GM12878 (cell line): ENCODE measurements at regions not wholly inside any gene's neighbourhood (a gene's known extent, or its start where the extent isn't known, plus 50 kb on each side); places are given as distances from the start of the nearest gene placed in this dataset.

ENCODE experiments used
- ATAC-seq: fragments of 200-7000 bp; cut with Tn5 transposase; 3 replicates; pipeline ENCODE4 v1.9.1; 2020; ENCODE audit warnings: mild to moderate bottlenecking, moderate library complexity
- BruUV-seq: library from RNA; stranded (reverse); fragments of 400-500 nt; replicated peaks from 2 replicates; lab custom pipeline; 2021; lab: Mats Ljungman, UMichigan
- CTCF ChIA-PET: fragments of 300-600 bp; sonication (Branson Sonifier 250); formaldehyde crosslinking; extraction: SDS; loops from one replicate; lab custom pipeline; 2021; ENCODE audit warnings: inconsistent platforms; lab: Yijun Ruan, JAX
- POLR2A ChIA-PET: fragments of 350-600 bp; formaldehyde crosslinking; extraction: SDS; loops from one replicate; lab custom pipeline; 2021; ENCODE audit warnings: inconsistent platforms; lab: Charles Lee
- RAD21 ChIA-PET: fragments of 300-600 bp; sonication (Branson Sonifier 250); formaldehyde crosslinking; loops from one replicate; lab custom pipeline; 2023; ENCODE audit warnings: antibody characterized with exemption; ENCODE audit not compliant: unreplicated experiment; lab: Charles Lee
- SMC1A ChIA-PET: fragments of 300-600 bp; sonication (Branson Sonifier 250); formaldehyde crosslinking; loops from one replicate; lab custom pipeline; 2023; ENCODE audit not compliant: unreplicated experiment, uncharacterized antibody; lab: Charles Lee
- DNase-seq: peaks from one replicate; pipeline ENCODE4 v3.0.0-alpha.2; 2011; ENCODE audit warnings: low read depth, low spot score
- FAIRE-seq: peaks from 3 replicates; lab custom pipeline; 2011; peaks lifted over from hg19 to GRCh38; lab: Jason Lieb, UNC
- H2AFZ ChIP-seq: 2 replicates; pipeline ENCODE4 v1.6.0; 2011; ENCODE audit warnings: low read depth, low read length, control low read depth; ENCODE audit not compliant: control insufficient read depth
- H3K27ac ChIP-seq: 2 replicates; pipeline ENCODE4 v1.5.1; 2011; ENCODE audit warnings: control low read depth; ENCODE audit not compliant: control insufficient read depth, insufficient read depth
- H3K27me3 ChIP-seq, 2 experiments: replicated peaks in 1 of 2; 2 replicates each; pipeline versions ENCODE4 v1.6.0 to v1.6.1; 2011; ENCODE audit warnings: low read length in 1 of 2; ENCODE audit not compliant: control insufficient read depth in 2 of 2, insufficient read depth in 2 of 2
- H3K36me3 ChIP-seq, 2 experiments: 2 replicates each; pipeline ENCODE4 v1.5.1; 2011; ENCODE audit warnings: low read length in 1 of 2; ENCODE audit not compliant: control insufficient read depth in 2 of 2, insufficient read depth in 2 of 2
- H3K4me1 ChIP-seq: 2 replicates; pipeline ENCODE4 v1.6.1; 2011; ENCODE audit warnings: mild to moderate bottlenecking, low read length, moderate library complexity, mixed read lengths; ENCODE audit not compliant: control insufficient read depth, insufficient read depth
- H3K4me2 ChIP-seq: 2 replicates; pipeline ENCODE4 v1.6.0; 2011; ENCODE audit warnings: control low read depth; ENCODE audit not compliant: control insufficient read depth, insufficient read depth
- H3K4me3 ChIP-seq: fragments of 200-600 bp; sonication (generic); 2 replicates; pipeline ENCODE4 v1.5.1; 2016
- H3K79me2 ChIP-seq: 2 replicates; pipeline ENCODE4 v1.6.0; 2011; ENCODE audit warnings: low read length; ENCODE audit not compliant: control insufficient read depth, insufficient read depth
- H3K9ac ChIP-seq: 2 replicates; pipeline ENCODE4 v1.8.0; 2011; ENCODE audit warnings: low read length, control low read depth, mixed read lengths; ENCODE audit not compliant: control insufficient read depth, insufficient read depth
- H3K9me3 ChIP-seq: replicated peaks from 3 replicates; pipeline ENCODE4 v1.5.1; 2011; ENCODE audit warnings: mild to moderate bottlenecking, low read length; ENCODE audit not compliant: control insufficient read depth, insufficient read depth
- H4K20me1 ChIP-seq: 2 replicates; pipeline ENCODE4 v1.6.0; 2011; ENCODE audit not compliant: control insufficient read depth, insufficient read depth
- BRCA1 ChIP-seq: IDR thresholded peaks from 2 replicates; pipeline ENCODE4 v1.6.1; 2011; ENCODE audit warnings: low read depth, low read length, improper control_type of control experiment
- EP300 ChIP-seq, 2 experiments: fragments of 150-350 bp in 1 of 2; IDR thresholded peaks; 2 replicates each; pipeline ENCODE4 v1.6.1; 2011 to 2012; ENCODE audit warnings: low read depth in 2 of 2, low read length in 2 of 2, borderline replicate concordance in 1 of 2, improper control_type of control experiment in 1 of 2, inconsistent platforms in 1 of 2; ENCODE audit not compliant: control insufficient read depth in 1 of 2
- IRF4 ChIP-seq: IDR thresholded peaks from 2 replicates; pipeline ENCODE4 v1.6.1; 2011; ENCODE audit warnings: low read depth, low read length
- MEF2A ChIP-seq: IDR thresholded peaks from 2 replicates; pipeline ENCODE4 v1.6.1; 2011; ENCODE audit warnings: low read depth, mild to moderate bottlenecking, low read length, moderate library complexity; ENCODE audit not compliant: insufficient read depth
- MTA3 ChIP-seq: IDR thresholded peaks from 2 replicates; pipeline ENCODE4 v1.6.1; 2012; ENCODE audit warnings: low read length, inconsistent platforms, borderline replicate concordance
- SREBF1 ChIP-seq: IDR thresholded peaks from 2 replicates; pipeline ENCODE4 v1.6.1; 2012; ENCODE audit warnings: mild to moderate bottlenecking, low read length
- ZNF217 ChIP-seq: fragments of 450-650 bp; IDR thresholded peaks from 2 replicates; pipeline ENCODE4 v1.6.1; 2017; ENCODE audit warnings: antibody characterized with exemption, mild to moderate bottlenecking
- ZSCAN29 ChIP-seq: fragments of 450-650 bp; IDR thresholded peaks from 2 replicates; pipeline ENCODE4 v1.6.1; 2017; ENCODE audit warnings: mild to moderate bottlenecking, moderate library complexity
- WGBS: methylation state at CpG from one replicate; pipeline ENCODE4 v1.1.6; 2016; ENCODE audit warnings: low lambda C conversion rate; ENCODE audit not compliant: insufficient replicate concordance, insufficient coverage; ENCODE audit errors: missing lambda C conversion rate; 5-methylcytosine and 5-hydroxymethylcytosine counted together
- in situ Hi-C: fragments of 300-500 bp; cut with MboI; formaldehyde crosslinking; loops from 9 replicates; pipeline ENCODE4 v1.14.3; 2018; ENCODE audit warnings: mixed read lengths
- intact Hi-C: fragments of 100-400 bp; cut with micrococcal nuclease; formaldehyde crosslinking; loops from one replicate; pipeline ENCODE4 v1.14.2; 2022; ENCODE audit not compliant: unreplicated experiment
- TF ChIP-seq, protein P1 (sequence below): fragments of 450-650 bp; formaldehyde crosslinking; IDR thresholded peaks from 2 replicates; pipeline ENCODE4 v1.5.0; 2022; ENCODE audit warnings: mild to moderate bottlenecking, missing genetic modification characterization
- TF ChIP-seq, protein P2 (sequence below): IDR thresholded peaks from 2 replicates; pipeline ENCODE4 v1.6.1; 2011; ENCODE audit warnings: borderline replicate concordance, low read depth, mild to moderate bottlenecking, moderate library complexity, low read length; ENCODE audit not compliant: insufficient read depth, poor library complexity, severe bottlenecking
- TF ChIP-seq, protein P3 (sequence below): IDR thresholded peaks from 2 replicates; pipeline ENCODE4 v1.6.1; 2012; ENCODE audit warnings: low read depth, low read length, improper control_type of control experiment
- TF ChIP-seq, protein P4 (sequence below): IDR thresholded peaks from 2 replicates; pipeline ENCODE4 v1.6.1; 2012; ENCODE audit warnings: low read depth, low read length, improper control_type of control experiment

DNA sequence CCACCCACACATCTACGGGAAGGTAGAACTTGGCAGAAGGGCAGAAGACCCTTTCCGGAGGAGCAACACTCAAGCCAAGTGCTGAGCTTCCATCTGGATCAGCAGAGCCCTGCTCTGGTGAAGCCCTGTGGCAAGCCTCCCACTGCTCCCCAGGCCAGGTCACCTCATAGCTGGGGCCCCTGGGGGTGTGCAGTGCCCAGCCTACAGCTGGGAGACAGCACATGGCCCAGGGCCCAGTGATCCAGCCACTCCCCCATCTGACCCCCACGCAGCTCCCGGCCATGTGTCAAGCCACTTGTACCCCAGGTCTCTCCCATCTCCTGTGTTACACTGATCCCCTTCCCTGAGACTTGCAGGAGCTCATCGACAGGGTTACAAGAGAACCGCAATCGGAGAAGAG is 95.7 kb downstream of the RBFOX3 start:
- Histone ChIP-seq H3K36me3 (no peaks in the 10 kb centered on the region), H2AFZ (no peak overlapping the region), H3K79me2 (no peaks in the 10 kb centered on the region), H3K4me2 (no peak overlapping the region), H3K27me3 (peaks cover 3 to 4% of the 10 kb centered on the region in 2 experiments; a peak in 3 of 4 replicates), H3K9ac (no peak overlapping the region), H3K4me1 (no peaks in the 10 kb centered on the region), H3K9me3 (no peaks in the 10 kb centered on the region; the same call in 2 of the 3 replicates), H3K27ac (no peak overlapping the region)
- 59% methylated on average over 7 of the region's 7 CpGs for WGBS
- ChIA-PET SMC1A (no interaction called here), CTCF (no interaction called here), RAD21 (no interaction called here), POLR2A (no interaction called here)
- in situ Hi-C loops: no loop called here
- DNase-seq: no peak
- intact Hi-C loops: no loop called here
- TF ChIP-seq MEF2A (no peak), ZNF217 (no peak), BRCA1 (no peak), ZSCAN29 (no peak), MTA3 (no peak), SREBF1 (no peak), IRF4 (no peak), EP300 (IDR thresholded peaks at IDR 0.05; ENCODE audit: borderline replicate concordance in 1 of 2, control insufficient read depth in 1 of 2, low read depth in 2 of 2, low read length in 2 of 2) (no peak)
- TF ChIP-seq, protein P1, sequence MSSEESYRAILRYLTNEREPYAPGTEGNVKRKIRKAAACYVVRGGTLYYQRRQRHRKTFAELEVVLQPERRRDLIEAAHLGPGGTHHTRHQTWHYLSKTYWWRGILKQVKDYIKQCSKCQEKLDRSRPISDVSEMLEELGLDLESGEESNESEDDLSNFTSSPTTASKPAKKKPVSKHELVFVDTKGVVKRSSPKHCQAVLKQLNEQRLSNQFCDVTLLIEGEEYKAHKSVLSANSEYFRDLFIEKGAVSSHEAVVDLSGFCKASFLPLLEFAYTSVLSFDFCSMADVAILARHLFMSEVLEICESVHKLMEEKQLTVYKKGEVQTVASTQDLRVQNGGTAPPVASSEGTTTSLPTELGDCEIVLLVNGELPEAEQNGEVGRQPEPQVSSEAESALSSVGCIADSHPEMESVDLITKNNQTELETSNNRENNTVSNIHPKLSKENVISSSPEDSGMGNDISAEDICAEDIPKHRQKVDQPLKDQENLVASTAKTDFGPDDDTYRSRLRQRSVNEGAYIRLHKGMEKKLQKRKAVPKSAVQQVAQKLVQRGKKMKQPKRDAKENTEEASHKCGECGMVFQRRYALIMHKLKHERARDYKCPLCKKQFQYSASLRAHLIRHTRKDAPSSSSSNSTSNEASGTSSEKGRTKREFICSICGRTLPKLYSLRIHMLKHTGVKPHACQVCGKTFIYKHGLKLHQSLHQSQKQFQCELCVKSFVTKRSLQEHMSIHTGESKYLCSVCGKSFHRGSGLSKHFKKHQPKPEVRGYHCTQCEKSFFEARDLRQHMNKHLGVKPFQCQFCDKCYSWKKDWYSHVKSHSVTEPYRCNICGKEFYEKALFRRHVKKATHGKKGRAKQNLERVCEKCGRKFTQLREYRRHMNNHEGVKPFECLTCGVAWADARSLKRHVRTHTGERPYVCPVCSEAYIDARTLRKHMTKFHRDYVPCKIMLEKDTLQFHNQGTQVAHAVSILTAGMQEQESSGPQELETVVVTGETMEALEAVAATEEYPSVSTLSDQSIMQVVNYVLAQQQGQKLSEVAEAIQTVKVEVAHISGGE (CRISPR knock-in tag): no peak
- TF ChIP-seq, protein P2, sequence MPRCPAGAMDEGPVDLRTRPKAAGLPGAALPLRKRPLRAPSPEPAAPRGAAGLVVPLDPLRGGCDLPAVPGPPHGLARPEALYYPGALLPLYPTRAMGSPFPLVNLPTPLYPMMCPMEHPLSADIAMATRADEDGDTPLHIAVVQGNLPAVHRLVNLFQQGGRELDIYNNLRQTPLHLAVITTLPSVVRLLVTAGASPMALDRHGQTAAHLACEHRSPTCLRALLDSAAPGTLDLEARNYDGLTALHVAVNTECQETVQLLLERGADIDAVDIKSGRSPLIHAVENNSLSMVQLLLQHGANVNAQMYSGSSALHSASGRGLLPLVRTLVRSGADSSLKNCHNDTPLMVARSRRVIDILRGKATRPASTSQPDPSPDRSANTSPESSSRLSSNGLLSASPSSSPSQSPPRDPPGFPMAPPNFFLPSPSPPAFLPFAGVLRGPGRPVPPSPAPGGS: no peak
- TF ChIP-seq, protein P3, sequence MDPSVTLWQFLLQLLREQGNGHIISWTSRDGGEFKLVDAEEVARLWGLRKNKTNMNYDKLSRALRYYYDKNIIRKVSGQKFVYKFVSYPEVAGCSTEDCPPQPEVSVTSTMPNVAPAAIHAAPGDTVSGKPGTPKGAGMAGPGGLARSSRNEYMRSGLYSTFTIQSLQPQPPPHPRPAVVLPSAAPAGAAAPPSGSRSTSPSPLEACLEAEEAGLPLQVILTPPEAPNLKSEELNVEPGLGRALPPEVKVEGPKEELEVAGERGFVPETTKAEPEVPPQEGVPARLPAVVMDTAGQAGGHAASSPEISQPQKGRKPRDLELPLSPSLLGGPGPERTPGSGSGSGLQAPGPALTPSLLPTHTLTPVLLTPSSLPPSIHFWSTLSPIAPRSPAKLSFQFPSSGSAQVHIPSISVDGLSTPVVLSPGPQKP: no peak
- TF ChIP-seq, protein P4, sequence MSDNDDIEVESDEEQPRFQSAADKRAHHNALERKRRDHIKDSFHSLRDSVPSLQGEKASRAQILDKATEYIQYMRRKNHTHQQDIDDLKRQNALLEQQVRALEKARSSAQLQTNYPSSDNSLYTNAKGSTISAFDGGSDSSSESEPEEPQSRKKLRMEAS: no peak
- TF ChIP-seq, all 136 proteins: peak for 0
- H3K4me3 ChIP-seq: no peak overlapping the region
- ATAC-seq (no peak), FAIRE-seq (no peak)
- no TSS peak for BruUV-seq
- no peaks in the 10 kb centered on the region for H4K20me1 ChIP-seq
